Activated T-helper 2 cell treated with anti-CD3 and anti-CD28 coated beads, Interferon-gamma antibody, Interleukin-2, Interleukin-4, amounts not matched to agents 10 μg/mL and 5 μg/mL and 100 μg/mL, durations not matched to agents 14 hours and 24 hours and 36 hours (primary cell): ENCODE measurements at regions not wholly inside any gene's neighbourhood (a gene's known extent, or its start where the extent isn't known, plus 50 kb on each side); places are given as distances from the start of the nearest gene placed in this dataset.

Experiments
- DNase-seq: peaks from one replicate; pipeline ENCODE4 v3.0.0; 2021; ENCODE audit warnings: low spot score
- H3K27ac Mint-ChIP-seq: one replicate; pipeline ENCODE4 v1.8.0; 2021; ENCODE audit warnings: mixed read lengths
- H3K27me3 Mint-ChIP-seq: one replicate; pipeline ENCODE4 v1.8.0; 2021; ENCODE audit warnings: low read depth, mixed read lengths
- H3K36me3 Mint-ChIP-seq: one replicate; pipeline ENCODE4 v1.8.0; 2021; ENCODE audit warnings: low read depth, mixed read lengths
- H3K4me1 Mint-ChIP-seq: one replicate; pipeline ENCODE4 v1.8.0; 2021; ENCODE audit warnings: low read depth, mixed read lengths
- H3K4me3 Mint-ChIP-seq: one replicate; pipeline ENCODE4 v1.8.0; 2021; ENCODE audit warnings: low read depth, mild to moderate bottlenecking, moderate library complexity, mixed read lengths
- H3K9me3 Mint-ChIP-seq: one replicate; pipeline ENCODE4 v1.8.0; 2021; ENCODE audit warnings: mixed read lengths
- intact Hi-C: fragments of 100-400 bp; cut with micrococcal nuclease; formaldehyde crosslinking; loops from one replicate; pipeline ENCODE4 v1.15.1; 2023

GRCh38 chr15:91561371-91562100 is 292.0 kb upstream of the SLCO3A1 start:
- no peak overlapping the region for H3K4me3 Mint-ChIP-seq
- intact Hi-C loops, result no loop called here
- no peak for DNase-seq
- H3K27ac Mint-ChIP-seq, result no peak overlapping the region
- peaks cover 10% of the 10 kb centered on the region for H3K27me3 Mint-ChIP-seq
- no peaks in the 10 kb centered on the region for H3K4me1 Mint-ChIP-seq
- H3K36me3 Mint-ChIP-seq, result no peaks in the 10 kb centered on the region
- H3K9me3 Mint-ChIP-seq, result no peaks in the 10 kb centered on the region

- intact Hi-C loops, result no loop called here
- H3K9me3 Mint-ChIP-seq, result no peaks in the 10 kb centered on the region
- peaks cover 12% of the 10 kb centered on the region for H3K27me3 Mint-ChIP-seq
- no peak overlapping the region for H3K4me3 Mint-ChIP-seq
- H3K4me1 Mint-ChIP-seq, result no peaks in the 10 kb centered on the region
- H3K27ac Mint-ChIP-seq, result no peak overlapping the region
- DNase-seq, result no peak
- no peaks in the 10 kb centered on the region for H3K36me3 Mint-ChIP-seq
Observed at GRCh38 chr15:91562698-91563097, 290.8 kb upstream of the SLCO3A1 start.

GRCh38 chr15:91564631-91565030 is 288.9 kb upstream of the SLCO3A1 start:
- Mint-ChIP-seq H3K9me3 (no peaks in the 10 kb centered on the region), H3K27ac (no peak overlapping the region)

GRCh38 chr15:91566141-91566540 is 287.4 kb upstream of the SLCO3A1 start:
- intact Hi-C loops, result no loop called here
- no peaks in the 10 kb centered on the region for H3K36me3 Mint-ChIP-seq
- DNase-seq, result no peak
- no peaks in the 10 kb centered on the region for H3K9me3 Mint-ChIP-seq
- no peaks in the 10 kb centered on the region for H3K4me1 Mint-ChIP-seq
- peaks cover 19% of the 10 kb centered on the region for H3K27me3 Mint-ChIP-seq
- no peak overlapping the region for H3K4me3 Mint-ChIP-seq
- no peak overlapping the region for H3K27ac Mint-ChIP-seq

More at GRCh38 chr15:91564631-91565030, 288.9 kb upstream of the SLCO3A1 start:
- Mint-ChIP-seq H3K27me3 (peaks cover 19% of the 10 kb centered on the region), H3K4me3 (no peak overlapping the region), H3K36me3 (no peaks in the 10 kb centered on the region), H3K4me1 (no peaks in the 10 kb centered on the region)
- DNase-seq, result no peak
- intact Hi-C loops, result no loop called here

- no peak overlapping the region for H3K27ac Mint-ChIP-seq
- H3K9me3 Mint-ChIP-seq, result no peaks in the 10 kb centered on the region
- H3K4me3 Mint-ChIP-seq, result no peak overlapping the region
- peaks cover 19% of the 10 kb centered on the region for H3K27me3 Mint-ChIP-seq
- no peaks in the 10 kb centered on the region for H3K36me3 Mint-ChIP-seq
- intact Hi-C loops, result no loop called here
- no peak for DNase-seq
- no peaks in the 10 kb centered on the region for H3K4me1 Mint-ChIP-seq
Observed at GRCh38 chr15:91568036-91568435, 285.5 kb upstream of the SLCO3A1 start.

GRCh38 chr15:91572110-91572509 is 281.4 kb upstream of the SLCO3A1 start:
- Mint-ChIP-seq H3K27me3 (peaks cover 11% of the 10 kb centered on the region), H3K4me1 (no peaks in the 10 kb centered on the region), H3K9me3 (no peaks in the 10 kb centered on the region), H3K36me3 (no peaks in the 10 kb centered on the region), H3K27ac (no peak overlapping the region), H3K4me3 (no peak overlapping the region)
- DNase-seq, result no peak
- intact Hi-C loops, result no loop called here

- Mint-ChIP-seq H3K4me3 (no peak overlapping the region), H3K9me3 (no peaks in the 10 kb centered on the region), H3K36me3 (no peaks in the 10 kb centered on the region), H3K27me3 (peaks cover 2% of the 10 kb centered on the region), H3K27ac (no peak overlapping the region), H3K4me1 (no peaks in the 10 kb centered on the region)
- intact Hi-C loops, result no loop called here
- no peak for DNase-seq
Observed at GRCh38 chr15:91576096-91576495, 277.4 kb upstream of the SLCO3A1 start.

GRCh38 chr15:91578511-91578910 is 275.0 kb upstream of the SLCO3A1 start:
- no peak overlapping the region for H3K4me3 Mint-ChIP-seq
- H3K9me3 Mint-ChIP-seq, result no peaks in the 10 kb centered on the region
- H3K36me3 Mint-ChIP-seq, result no peaks in the 10 kb centered on the region
- peaks cover 6% of the 10 kb centered on the region for H3K27me3 Mint-ChIP-seq
- no peak overlapping the region for H3K27ac Mint-ChIP-seq
- intact Hi-C loops, result no loop called here
- DNase-seq, result no peak
- no peaks in the 10 kb centered on the region for H3K4me1 Mint-ChIP-seq

GRCh38 chr15:91584895-91585294 is 268.6 kb upstream of the SLCO3A1 start:
- no peak for DNase-seq
- no peaks in the 10 kb centered on the region for H3K4me1 Mint-ChIP-seq
- no peaks in the 10 kb centered on the region for H3K9me3 Mint-ChIP-seq
- peaks cover 9% of the 10 kb centered on the region for H3K27me3 Mint-ChIP-seq
- no peak overlapping the region for H3K4me3 Mint-ChIP-seq
- H3K27ac Mint-ChIP-seq, result no peak overlapping the region
- H3K36me3 Mint-ChIP-seq, result no peaks in the 10 kb centered on the region
- intact Hi-C loops, result no loop called here

GRCh38 chr15:91586560-91586959 is 266.9 kb upstream of the SLCO3A1 start:
- no peak overlapping the region for H3K27ac Mint-ChIP-seq
- no peak for DNase-seq

GRCh38 chr15:91589360-91589759 is 264.1 kb upstream of the SLCO3A1 start:
- no peaks in the 10 kb centered on the region for H3K9me3 Mint-ChIP-seq
- DNase-seq, result no peak
- no peaks in the 10 kb centered on the region for H3K36me3 Mint-ChIP-seq
- peaks cover 9% of the 10 kb centered on the region for H3K27me3 Mint-ChIP-seq
- intact Hi-C loops, result no loop called here
- H3K4me1 Mint-ChIP-seq, result peaks cover 3% of the 10 kb centered on the region
- H3K27ac Mint-ChIP-seq, result no peak overlapping the region
- H3K4me3 Mint-ChIP-seq, result no peak overlapping the region

More at GRCh38 chr15:91586560-91586959, 266.9 kb upstream of the SLCO3A1 start:
- no peak overlapping the region for H3K4me3 Mint-ChIP-seq
- H3K36me3 Mint-ChIP-seq, result no peaks in the 10 kb centered on the region
- H3K4me1 Mint-ChIP-seq, result no peaks in the 10 kb centered on the region
- H3K27me3 Mint-ChIP-seq, result peaks cover 10% of the 10 kb centered on the region
- intact Hi-C loops, result no loop called here
- no peaks in the 10 kb centered on the region for H3K9me3 Mint-ChIP-seq

- Mint-ChIP-seq H3K9me3 (no peaks in the 10 kb centered on the region), H3K4me1 (peaks cover 3% of the 10 kb centered on the region), H3K27ac (no peak overlapping the region), H3K4me3 (no peak overlapping the region), H3K36me3 (no peaks in the 10 kb centered on the region), H3K27me3 (peaks cover 22% of the 10 kb centered on the region)
- DNase-seq, result no peak
- intact Hi-C loops, result no loop called here
Observed at GRCh38 chr15:91592567-91592966, 260.9 kb upstream of the SLCO3A1 start.

- Mint-ChIP-seq H3K27me3 (peaks cover 27% of the 10 kb centered on the region), H3K27ac (no peak overlapping the region), H3K4me1 (peaks cover 3% of the 10 kb centered on the region), H3K9me3 (no peaks in the 10 kb centered on the region), H3K4me3 (no peak overlapping the region), H3K36me3 (no peaks in the 10 kb centered on the region)
- intact Hi-C loops, result no loop called here
- DNase-seq, result no peak
Observed at GRCh38 chr15:91593067-91593466, 260.4 kb upstream of the SLCO3A1 start.

GRCh38 chr15:91593653-91594052 is 259.9 kb upstream of the SLCO3A1 start:
- Mint-ChIP-seq H3K27ac (no peak overlapping the region), H3K4me1 (peaks cover 3% of the 10 kb centered on the region), H3K9me3 (no peaks in the 10 kb centered on the region), H3K4me3 (no peak overlapping the region), H3K27me3 (peaks cover 27% of the 10 kb centered on the region), H3K36me3 (no peaks in the 10 kb centered on the region)
- DNase-seq, result no peak
- intact Hi-C loops, result no loop called here
